SK-N-MC (cell line): ENCODE measurements at regions not wholly inside any gene's neighbourhood (a gene's known extent, or its start where the extent isn't known, plus 50 kb on each side); places are given as distances from the start of the nearest gene placed in this dataset.

Experiments
- DNase-seq: peaks from one replicate; pipeline ENCODE4 v3.0.0-alpha.2; 2011; ENCODE audit warnings: low read depth, low spot score
- H3K27ac ChIP-seq: fragments of 200-600 bp; sonication (generic); 2 replicates; pipeline ENCODE4 v1.5.1; 2016; ENCODE audit warnings: mixed run types
- H3K36me3 ChIP-seq: fragments of 200-600 bp; sonication (generic); 2 replicates; pipeline ENCODE4 v1.6.1; 2017; ENCODE audit warnings: antibody characterized with exemption, low read length, mixed read lengths; ENCODE audit not compliant: insufficient read depth
- H3K4me3 ChIP-seq: fragments of 200-600 bp; sonication (generic); 2 replicates; pipeline ENCODE4 v1.5.1; 2016
- H3K9ac ChIP-seq: fragments of 200-600 bp; sonication (generic); 2 replicates; pipeline ENCODE4 v1.8.0; 2017; ENCODE audit warnings: mixed run types, mixed read lengths; ENCODE audit not compliant: insufficient read length
- H3K9me3 ChIP-seq: fragments of 200-600 bp; sonication (generic); 2 replicates; pipeline ENCODE4 v1.6.1; 2017; ENCODE audit warnings: low read depth, mild to moderate bottlenecking, antibody characterized with exemption, low read length, moderate library complexity, mixed read lengths
- EZH2 ChIP-seq: fragments of 200-600 bp; sonication (generic); IDR thresholded peaks from one replicate; pipeline ENCODE4 v1.6.1; 2017; ENCODE audit warnings: antibody characterized with exemption
- FOXP2 ChIP-seq: optimal IDR thresholded peaks from 2 replicates; pipeline ENCODE3; 2011; ENCODE audit warnings: mild to moderate bottlenecking, moderate library complexity; ENCODE audit not compliant: insufficient read depth; ENCODE audit errors: extremely low read length, control extremely low read depth
- POLR2AphosphoS5 ChIP-seq: IDR thresholded peaks from 2 replicates; pipeline ENCODE4 v1.6.1; 2012; ENCODE audit warnings: mild to moderate bottlenecking, low read depth, low read length, borderline replicate concordance

DNA sequence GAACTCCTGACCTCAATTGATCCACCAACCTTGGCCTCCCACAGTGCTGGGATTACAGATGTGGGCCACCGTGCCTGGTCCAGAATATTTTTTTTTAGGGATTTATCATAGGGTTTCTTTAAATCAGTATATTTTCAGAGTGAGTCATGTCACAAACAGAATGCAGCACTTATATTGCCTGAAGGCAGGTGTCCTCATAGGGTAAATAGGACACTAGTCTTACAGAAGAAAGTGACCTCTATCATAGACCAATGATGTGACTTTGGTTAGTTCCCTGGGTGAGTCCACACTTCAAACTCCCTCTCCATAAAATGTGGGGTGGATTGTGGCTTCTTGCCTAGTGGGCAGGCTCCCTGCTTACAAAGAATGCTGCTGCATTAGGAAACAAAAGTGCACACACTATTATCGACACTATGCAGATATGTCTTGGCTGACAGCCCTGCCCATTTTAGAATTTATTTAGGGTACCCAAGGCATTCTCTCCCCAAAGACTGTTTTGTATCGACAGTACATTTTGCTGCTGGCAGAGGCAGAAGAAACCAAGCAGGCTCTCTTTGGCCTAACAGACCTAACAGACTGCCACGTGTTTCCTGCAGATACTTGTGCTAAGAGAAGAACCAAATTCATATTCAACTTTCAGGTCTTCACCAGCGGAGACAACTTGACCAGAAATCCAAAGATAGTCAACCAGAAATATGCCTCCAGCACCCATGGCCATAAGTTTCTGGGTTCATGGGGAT lies 125.0 kb downstream of the MOBP start:
- Histone ChIP-seq H3K9me3 (no peaks in the 10 kb centered on the region), H3K27ac (no peak overlapping the region), H3K4me3 (no peak overlapping the region), H3K36me3 (no peaks in the 10 kb centered on the region), H3K9ac (no peak overlapping the region)
- no peak for DNase-seq
- TF ChIP-seq EZH2 (no peak), POLR2AphosphoS5 (no peak), FOXP2 (no peak)

DNA sequence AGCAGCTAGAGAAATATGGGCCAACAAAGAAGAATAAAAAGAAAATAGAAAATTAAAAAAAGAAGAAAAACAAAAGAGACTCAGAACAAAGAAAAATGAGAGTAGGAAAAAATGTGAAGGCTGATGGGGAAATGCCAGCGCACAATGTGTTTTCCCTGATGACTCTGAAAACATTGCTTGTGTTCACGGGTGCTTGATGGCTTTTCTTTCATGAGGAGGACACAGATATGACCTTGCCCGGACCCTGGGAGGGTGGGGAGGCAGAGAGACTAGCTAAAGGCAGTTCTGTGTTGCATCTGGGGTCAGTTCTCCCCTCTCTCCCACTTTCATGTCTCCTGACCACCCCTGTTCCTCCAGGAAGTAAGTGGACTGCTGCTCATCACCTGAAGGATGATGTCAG lies 125.9 kb downstream of the MOBP start:
- no peak overlapping the region for H3K4me3 ChIP-seq
- no peak overlapping the region for H3K27ac ChIP-seq
- TF ChIP-seq EZH2, result no peak

DNA sequence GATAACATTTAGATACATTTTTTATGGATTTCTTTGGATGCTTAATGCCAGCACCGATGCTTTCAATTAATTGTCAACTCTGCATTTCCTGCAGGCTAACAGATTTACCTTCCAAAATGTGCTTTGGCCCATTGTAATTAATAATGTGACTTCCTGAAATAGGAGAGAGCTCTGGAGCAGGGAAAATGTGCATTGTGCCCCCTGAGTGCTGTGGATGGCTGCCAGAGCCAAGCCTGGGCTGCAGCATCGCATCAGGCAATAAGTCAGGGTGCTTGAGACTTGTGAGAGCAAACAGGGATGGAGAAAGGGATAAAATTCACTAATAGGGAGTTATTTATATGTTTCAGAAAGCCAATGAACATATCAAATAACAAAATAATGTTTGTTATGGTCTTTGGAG lies 133.8 kb downstream of the MOBP start:
- H3K4me3 ChIP-seq, result no peak overlapping the region
- TF ChIP-seq FOXP2 (no peak), EZH2 (no peak), POLR2AphosphoS5 (no peak)
- no peak overlapping the region for H3K9ac ChIP-seq
- H3K27ac ChIP-seq, result no peak overlapping the region
- no peaks in the 10 kb centered on the region for H3K36me3 ChIP-seq
- DNase-seq, result no peak
- no peaks in the 10 kb centered on the region for H3K9me3 ChIP-seq

More for the DNA sequence above, 125.9 kb downstream of the MOBP start:
- H3K9me3 ChIP-seq, result no peaks in the 10 kb centered on the region
- no peak overlapping the region for H3K9ac ChIP-seq
- no peak for DNase-seq
- no peaks in the 10 kb centered on the region for H3K36me3 ChIP-seq

DNA sequence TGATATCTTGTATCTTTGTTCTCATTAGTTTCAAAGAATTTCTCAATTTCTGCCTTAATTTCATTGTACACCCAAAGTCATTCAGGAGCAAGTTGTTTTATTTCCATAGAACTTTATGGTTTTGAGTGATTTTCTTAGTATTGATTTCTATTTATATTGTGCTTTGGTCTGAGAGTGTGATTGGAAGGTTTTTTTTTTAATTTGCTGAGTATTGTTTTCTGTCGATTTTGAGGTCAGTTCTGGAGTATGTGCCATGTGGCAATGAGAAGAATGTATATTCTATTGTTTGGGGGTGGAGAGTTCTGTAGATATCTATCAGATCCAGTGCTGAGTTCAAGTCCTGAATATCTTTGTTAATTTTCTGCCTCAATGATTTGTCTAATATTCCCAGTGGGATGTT lies 138.4 kb downstream of the MOBP start:
- Histone ChIP-seq H3K4me3 (no peak overlapping the region), H3K9me3 (no peaks in the 10 kb centered on the region), H3K27ac (no peak overlapping the region), H3K9ac (no peak overlapping the region), H3K36me3 (no peaks in the 10 kb centered on the region)
- DNase-seq, result no peak
- no peak for TF ChIP-seq POLR2AphosphoS5
- no peak for TF ChIP-seq EZH2
- no peak for TF ChIP-seq FOXP2

DNA sequence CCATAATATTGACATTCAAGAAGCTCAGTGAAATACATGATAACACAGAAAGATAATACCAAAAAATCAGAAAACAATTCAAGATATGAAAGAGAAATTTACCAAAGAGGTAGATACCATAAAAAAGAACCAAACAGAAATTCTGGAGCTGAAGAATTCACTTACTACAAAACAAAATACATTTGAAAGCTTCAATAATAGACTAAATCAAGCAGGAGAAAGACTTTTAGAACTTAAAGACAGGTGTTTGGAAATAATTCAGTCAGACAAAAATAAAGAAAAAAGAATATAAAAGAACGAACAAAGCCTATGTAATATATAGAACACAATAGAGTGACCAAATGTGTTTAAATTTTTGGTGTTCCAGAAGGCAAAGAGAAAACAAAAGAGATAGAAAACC lies 158.7 kb downstream of the MOBP start:
- TF ChIP-seq FOXP2 (no peak), POLR2AphosphoS5 (no peak), EZH2 (no peak)
- no peak overlapping the region for H3K4me3 ChIP-seq

DNA sequence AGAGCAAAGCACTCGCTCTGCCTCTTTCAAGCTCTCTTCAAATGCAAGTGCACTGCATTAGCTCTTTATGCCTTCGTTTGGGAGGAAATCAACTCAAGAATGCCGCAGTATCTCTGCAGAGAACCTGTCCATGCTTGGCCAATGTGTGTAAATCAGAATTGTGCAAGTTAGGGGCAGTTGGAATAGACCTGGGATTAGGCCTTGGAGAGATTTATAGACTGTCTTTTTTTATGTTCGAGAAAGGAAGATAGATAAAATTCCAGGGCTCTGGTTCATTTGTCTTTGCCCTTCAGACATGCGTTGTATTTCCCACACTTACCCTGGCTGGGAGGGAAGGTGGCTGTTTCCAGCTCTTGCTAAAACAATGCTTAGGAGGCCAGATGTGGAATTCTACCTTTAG lies 163.7 kb downstream of the MOBP start:
- TF ChIP-seq EZH2 (no peak), FOXP2 (no peak), POLR2AphosphoS5 (no peak)
- H3K9me3 ChIP-seq, result no peaks in the 10 kb centered on the region
- H3K4me3 ChIP-seq, result no peak overlapping the region
- no peak overlapping the region for H3K27ac ChIP-seq
- DNase-seq, result no peak
- no peak overlapping the region for H3K9ac ChIP-seq
- H3K36me3 ChIP-seq, result no peaks in the 10 kb centered on the region

More for the DNA sequence above, 158.7 kb downstream of the MOBP start:
- no peaks in the 10 kb centered on the region for H3K9me3 ChIP-seq
- H3K9ac ChIP-seq, result no peak overlapping the region
- no peaks in the 10 kb centered on the region for H3K36me3 ChIP-seq
- H3K27ac ChIP-seq, result no peak overlapping the region
- DNase-seq, result no peak

DNA sequence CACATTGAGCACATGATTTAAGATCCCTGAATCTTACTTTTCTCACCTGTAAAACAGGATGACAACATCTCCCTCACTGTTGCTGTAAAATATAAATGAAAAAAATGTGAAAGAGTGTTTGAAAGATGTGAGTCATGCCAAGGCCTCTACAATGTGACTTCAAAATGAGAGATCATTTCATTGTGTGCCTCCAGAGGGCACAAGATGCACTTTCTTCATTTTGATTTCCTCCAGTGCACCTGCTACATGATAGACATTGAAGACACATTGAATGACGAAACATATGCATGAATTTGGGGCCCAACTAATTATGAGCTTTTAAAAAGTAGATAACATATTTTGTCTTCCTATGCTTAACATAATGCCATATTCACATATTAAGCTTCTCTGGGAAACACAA lies 170.3 kb downstream of the MOBP start:
- Histone ChIP-seq H3K4me3 (no peak overlapping the region), H3K9ac (no peak overlapping the region), H3K36me3 (no peaks in the 10 kb centered on the region), H3K27ac (no peak overlapping the region), H3K9me3 (no peaks in the 10 kb centered on the region)
- no peak for TF ChIP-seq EZH2
- no peak for DNase-seq

GRCh38 chr3:39638301-39638700 lies 170.8 kb downstream of the MOBP start:
- no peak for DNase-seq
- Histone ChIP-seq H3K36me3 (no peaks in the 10 kb centered on the region), H3K9ac (no peak overlapping the region), H3K4me3 (no peak overlapping the region), H3K9me3 (no peaks in the 10 kb centered on the region), H3K27ac (no peak overlapping the region)
- no peak for TF ChIP-seq FOXP2
- TF ChIP-seq EZH2, result no peak
- TF ChIP-seq POLR2AphosphoS5, result no peak

GRCh38 chr3:39639344-39640236 lies 169.8 kb upstream of the MYRIP start:
- no peak for DNase-seq
- H3K27ac ChIP-seq, result no peak overlapping the region
- TF ChIP-seq EZH2 (no peak), POLR2AphosphoS5 (no peak), FOXP2 (no peak)

More at GRCh38 chr3:39639344-39640236, 169.8 kb upstream of the MYRIP start:
- Histone ChIP-seq H3K36me3 (no peaks in the 10 kb centered on the region), H3K4me3 (no peak overlapping the region), H3K9ac (no peak overlapping the region), H3K9me3 (no peaks in the 10 kb centered on the region)
